22Rv1 (cell line): ENCODE measurements at regions not wholly inside any gene's neighbourhood (a gene's known extent, or its start where the extent isn't known, plus 50 kb on each side); places are given as distances from the start of the nearest gene placed in this dataset.
A peak's percentile ranks its signal among the peaks of the same experiment; 100 is the strongest.

Source experiments
- H3K27ac ChIP-seq: fragments of 450-650 bp; 2 replicates; pipeline ENCODE4 v1.5.1; 2017
- ZFX ChIP-seq: fragments of 450-650 bp; IDR thresholded peaks from 2 replicates; pipeline ENCODE4 v1.6.1; 2017; ENCODE audit warnings: antibody characterized with exemption, borderline replicate concordance
- TF ChIP-seq, protein P1 (sequence below): fragments of 450-650 bp; IDR thresholded peaks from 2 replicates; pipeline ENCODE4 v1.5.1; 2017; ENCODE audit warnings: mild to moderate bottlenecking

GRCh38 chr16:75798714-75799113 is 72.4 kb upstream of the CPHXL start:
- TF ChIP-seq, protein P1, sequence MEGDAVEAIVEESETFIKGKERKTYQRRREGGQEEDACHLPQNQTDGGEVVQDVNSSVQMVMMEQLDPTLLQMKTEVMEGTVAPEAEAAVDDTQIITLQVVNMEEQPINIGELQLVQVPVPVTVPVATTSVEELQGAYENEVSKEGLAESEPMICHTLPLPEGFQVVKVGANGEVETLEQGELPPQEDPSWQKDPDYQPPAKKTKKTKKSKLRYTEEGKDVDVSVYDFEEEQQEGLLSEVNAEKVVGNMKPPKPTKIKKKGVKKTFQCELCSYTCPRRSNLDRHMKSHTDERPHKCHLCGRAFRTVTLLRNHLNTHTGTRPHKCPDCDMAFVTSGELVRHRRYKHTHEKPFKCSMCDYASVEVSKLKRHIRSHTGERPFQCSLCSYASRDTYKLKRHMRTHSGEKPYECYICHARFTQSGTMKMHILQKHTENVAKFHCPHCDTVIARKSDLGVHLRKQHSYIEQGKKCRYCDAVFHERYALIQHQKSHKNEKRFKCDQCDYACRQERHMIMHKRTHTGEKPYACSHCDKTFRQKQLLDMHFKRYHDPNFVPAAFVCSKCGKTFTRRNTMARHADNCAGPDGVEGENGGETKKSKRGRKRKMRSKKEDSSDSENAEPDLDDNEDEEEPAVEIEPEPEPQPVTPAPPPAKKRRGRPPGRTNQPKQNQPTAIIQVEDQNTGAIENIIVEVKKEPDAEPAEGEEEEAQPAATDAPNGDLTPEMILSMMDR, result no peak

DNA sequence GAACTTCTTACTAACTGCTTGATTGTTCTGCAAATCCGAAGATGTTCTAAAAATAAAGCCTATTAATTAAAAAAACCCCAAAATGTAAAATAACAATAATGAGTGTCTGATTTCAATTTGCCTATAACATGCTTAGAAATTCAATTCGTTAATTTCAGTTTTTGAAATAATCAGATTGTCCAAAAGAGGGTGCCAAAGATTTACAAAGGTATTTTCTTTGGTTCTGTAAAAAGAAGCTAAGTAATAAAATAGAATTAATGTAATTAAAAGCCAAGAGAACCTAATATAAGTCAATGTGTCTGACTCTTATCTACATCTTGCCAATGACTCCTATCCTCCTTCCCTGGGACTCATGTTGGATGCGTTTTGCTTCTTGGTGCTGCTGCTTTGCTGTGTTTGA is 75.0 kb upstream of the CPHXL start:
- TF ChIP-seq, protein P1, result peak; percentile 58
- no peak for TF ChIP-seq ZFX
- H3K27ac ChIP-seq, result no peak overlapping the region

More at GRCh38 chr16:75798714-75799113, 72.4 kb upstream of the CPHXL start:
- no peak overlapping the region for H3K27ac ChIP-seq

- no peak for TF ChIP-seq ZFX
- TF ChIP-seq, protein P1, result no peak
- no peak overlapping the region for H3K27ac ChIP-seq
Measured at GRCh38 chr16:75803753-75804152, 77.5 kb upstream of the CPHXL start.

DNA sequence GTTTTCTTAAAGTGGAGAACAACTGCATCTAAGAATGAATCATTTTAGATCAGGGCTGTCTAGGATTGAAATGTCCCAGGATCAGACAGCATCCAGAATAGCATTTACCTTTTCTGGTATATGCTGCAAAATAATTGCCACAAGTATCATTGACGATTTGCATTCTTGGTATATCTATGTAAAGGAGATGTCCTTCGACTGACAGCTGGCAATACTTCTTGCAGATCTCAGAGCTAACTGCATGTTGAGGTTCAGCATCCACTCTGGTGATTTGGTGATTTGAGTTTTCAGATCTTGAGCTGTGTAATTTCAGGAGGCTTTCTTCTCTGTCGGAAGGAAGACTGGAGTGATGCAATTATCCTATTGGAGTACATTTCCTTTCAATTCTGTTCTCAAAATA is 78.1 kb upstream of the CPHXL start:
- no peak overlapping the region for H3K27ac ChIP-seq
- no peak for TF ChIP-seq ZFX
- TF ChIP-seq, protein P1, result no peak

GRCh38 chr16:75805946-75806345 is 79.7 kb upstream of the CPHXL start:
- TF ChIP-seq, protein P1, result no peak
- no peak for TF ChIP-seq ZFX
- no peak overlapping the region for H3K27ac ChIP-seq

DNA sequence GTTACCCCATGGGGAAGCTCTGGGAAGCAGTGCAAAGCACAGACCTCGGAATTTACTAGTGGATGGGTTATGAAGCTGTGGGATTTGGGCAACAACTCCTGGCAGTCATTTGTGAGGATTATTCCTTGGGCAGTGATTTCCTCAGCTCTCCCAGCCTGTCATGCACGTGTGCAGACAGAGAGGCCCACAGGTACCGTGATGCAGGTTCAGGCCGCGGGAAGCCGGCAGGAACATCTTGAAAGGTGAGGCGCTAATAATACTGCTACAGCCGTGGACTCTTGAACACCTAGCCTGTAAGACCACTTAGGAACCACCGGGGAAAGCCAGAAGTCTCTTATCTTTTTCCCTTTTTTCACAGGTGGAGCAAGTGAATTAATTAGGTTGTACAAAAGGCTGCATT is 80.2 kb upstream of the CPHXL start:
- TF ChIP-seq, protein P1, result no peak
- TF ChIP-seq ZFX, result no peak
- no peak overlapping the region for H3K27ac ChIP-seq

- no peak for TF ChIP-seq ZFX
- TF ChIP-seq, protein P1, result no peak
- no peak overlapping the region for H3K27ac ChIP-seq
Measured at GRCh38 chr16:75810342-75810741, 84.1 kb upstream of the CPHXL start.
